ENCODE measurements at regions not wholly inside any gene's neighbourhood (a gene's known extent, or its start where the extent isn't known, plus 50 kb on each side); places are given as distances from the start of the nearest gene placed in this dataset.

GRCh38 chr14:85856430-85856829, 326.5 kb downstream of the FLRT2 start:
- no peaks in the 10 kb centered on the region for H3K4me1 ChIP-seq (ENCODE audit: insufficient read depth)
- no peak for TF ChIP-seq EZH2phosphoT487 (IDR thresholded peaks at IDR 0.05; ENCODE audit: unreplicated experiment)
- TF ChIP-seq CTCF (conservative IDR thresholded peaks at IDR 0.05; ENCODE audit: low read depth in 2 of 2): peak in 1 of 2 experiments; percentile 50; a peak in 3 of 4 replicates
- no peak for TF ChIP-seq NANOG (IDR thresholded peaks at IDR 0.05; ENCODE audit: borderline replicate concordance)
- TF ChIP-seq, protein P1, sequence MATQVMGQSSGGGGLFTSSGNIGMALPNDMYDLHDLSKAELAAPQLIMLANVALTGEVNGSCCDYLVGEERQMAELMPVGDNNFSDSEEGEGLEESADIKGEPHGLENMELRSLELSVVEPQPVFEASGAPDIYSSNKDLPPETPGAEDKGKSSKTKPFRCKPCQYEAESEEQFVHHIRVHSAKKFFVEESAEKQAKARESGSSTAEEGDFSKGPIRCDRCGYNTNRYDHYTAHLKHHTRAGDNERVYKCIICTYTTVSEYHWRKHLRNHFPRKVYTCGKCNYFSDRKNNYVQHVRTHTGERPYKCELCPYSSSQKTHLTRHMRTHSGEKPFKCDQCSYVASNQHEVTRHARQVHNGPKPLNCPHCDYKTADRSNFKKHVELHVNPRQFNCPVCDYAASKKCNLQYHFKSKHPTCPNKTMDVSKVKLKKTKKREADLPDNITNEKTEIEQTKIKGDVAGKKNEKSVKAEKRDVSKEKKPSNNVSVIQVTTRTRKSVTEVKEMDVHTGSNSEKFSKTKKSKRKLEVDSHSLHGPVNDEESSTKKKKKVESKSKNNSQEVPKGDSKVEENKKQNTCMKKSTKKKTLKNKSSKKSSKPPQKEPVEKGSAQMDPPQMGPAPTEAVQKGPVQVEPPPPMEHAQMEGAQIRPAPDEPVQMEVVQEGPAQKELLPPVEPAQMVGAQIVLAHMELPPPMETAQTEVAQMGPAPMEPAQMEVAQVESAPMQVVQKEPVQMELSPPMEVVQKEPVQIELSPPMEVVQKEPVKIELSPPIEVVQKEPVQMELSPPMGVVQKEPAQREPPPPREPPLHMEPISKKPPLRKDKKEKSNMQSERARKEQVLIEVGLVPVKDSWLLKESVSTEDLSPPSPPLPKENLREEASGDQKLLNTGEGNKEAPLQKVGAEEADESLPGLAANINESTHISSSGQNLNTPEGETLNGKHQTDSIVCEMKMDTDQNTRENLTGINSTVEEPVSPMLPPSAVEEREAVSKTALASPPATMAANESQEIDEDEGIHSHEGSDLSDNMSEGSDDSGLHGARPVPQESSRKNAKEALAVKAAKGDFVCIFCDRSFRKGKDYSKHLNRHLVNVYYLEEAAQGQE (IDR thresholded peaks at IDR 0.05; ENCODE audit: unreplicated experiment): no peak
- ATAC-seq (no peak), DNase-seq (ENCODE audit: low spot score) (peak; percentile 30)
- Mint-ChIP-seq H3K9me3 (no peaks in the 10 kb centered on the region), H3K4me1 (no peaks in the 10 kb centered on the region), H3K4me3 (no peak overlapping the region), H3K36me3 (ENCODE audit: low read depth) (no peaks in the 10 kb centered on the region), H3K27ac (no peak overlapping the region), H3K27me3 (ENCODE audit: insufficient read depth, low read depth, poor library complexity) (no peaks in the 10 kb centered on the region)
- H4K20me1 ChIP-seq (replicated peaks; ENCODE audit: insufficient read depth): no peaks in the 10 kb centered on the region
- no peaks in the 10 kb centered on the region for H3K36me3 ChIP-seq (ENCODE audit: insufficient read depth)
- no peaks in the 10 kb centered on the region for H3K79me2 ChIP-seq (replicated peaks; ENCODE audit: insufficient read depth)
- H3K4me2 ChIP-seq: no peak overlapping the region
- H3K4me3 ChIP-seq: no peak overlapping the region
- no peak overlapping the region for H2AFZ ChIP-seq
- no peaks in the 10 kb centered on the region for H3K27me3 ChIP-seq (ENCODE audit: insufficient read depth)
- H3K9me2 ChIP-seq (ENCODE audit: insufficient read depth): 0 out of 2 replicates have a peak, but pooled peaks cover under 1% of the 10 kb centered on the region
- H3K27ac ChIP-seq (ENCODE audit: low read depth): no peak overlapping the region
- no peaks in the 10 kb centered on the region for H3F3A ChIP-seq (replicated peaks; ENCODE audit: low read depth)

GRCh38 chr14:85853996-85854526, 324.1 kb downstream of the FLRT2 start:
- DNase-seq (ENCODE audit: low spot score) (no peak), ATAC-seq (no peak)
- Histone ChIP-seq H3F3A (replicated peaks; ENCODE audit: low read depth) (no peaks in the 10 kb centered on the region), H3K27ac (ENCODE audit: low read depth) (no peak overlapping the region), H3K79me2 (replicated peaks; ENCODE audit: insufficient read depth) (no peaks in the 10 kb centered on the region), H3K36me3 (ENCODE audit: insufficient read depth) (no peaks in the 10 kb centered on the region), H3K4me1 (ENCODE audit: insufficient read depth) (no peaks in the 10 kb centered on the region), H3K4me2 (no peak overlapping the region), H3K4me3 (no peak overlapping the region), H3K9me2 (ENCODE audit: insufficient read depth) (0 out of 2 replicates have a peak, but pooled peaks cover 3% of the 10 kb centered on the region), H4K20me1 (replicated peaks; ENCODE audit: insufficient read depth) (no peaks in the 10 kb centered on the region), H3K27me3 (ENCODE audit: insufficient read depth) (no peaks in the 10 kb centered on the region), H2AFZ (no peak overlapping the region)
- no peak overlapping the region for H3K4me3 Mint-ChIP-seq
- H3K36me3 Mint-ChIP-seq (ENCODE audit: low read depth): no peaks in the 10 kb centered on the region
- no peak overlapping the region for H3K27ac Mint-ChIP-seq
- H3K9me3 Mint-ChIP-seq: no peaks in the 10 kb centered on the region
- H3K4me1 Mint-ChIP-seq: no peaks in the 10 kb centered on the region
- no peaks in the 10 kb centered on the region for H3K27me3 Mint-ChIP-seq (ENCODE audit: insufficient read depth, low read depth, poor library complexity)
- TF ChIP-seq, protein P2, sequence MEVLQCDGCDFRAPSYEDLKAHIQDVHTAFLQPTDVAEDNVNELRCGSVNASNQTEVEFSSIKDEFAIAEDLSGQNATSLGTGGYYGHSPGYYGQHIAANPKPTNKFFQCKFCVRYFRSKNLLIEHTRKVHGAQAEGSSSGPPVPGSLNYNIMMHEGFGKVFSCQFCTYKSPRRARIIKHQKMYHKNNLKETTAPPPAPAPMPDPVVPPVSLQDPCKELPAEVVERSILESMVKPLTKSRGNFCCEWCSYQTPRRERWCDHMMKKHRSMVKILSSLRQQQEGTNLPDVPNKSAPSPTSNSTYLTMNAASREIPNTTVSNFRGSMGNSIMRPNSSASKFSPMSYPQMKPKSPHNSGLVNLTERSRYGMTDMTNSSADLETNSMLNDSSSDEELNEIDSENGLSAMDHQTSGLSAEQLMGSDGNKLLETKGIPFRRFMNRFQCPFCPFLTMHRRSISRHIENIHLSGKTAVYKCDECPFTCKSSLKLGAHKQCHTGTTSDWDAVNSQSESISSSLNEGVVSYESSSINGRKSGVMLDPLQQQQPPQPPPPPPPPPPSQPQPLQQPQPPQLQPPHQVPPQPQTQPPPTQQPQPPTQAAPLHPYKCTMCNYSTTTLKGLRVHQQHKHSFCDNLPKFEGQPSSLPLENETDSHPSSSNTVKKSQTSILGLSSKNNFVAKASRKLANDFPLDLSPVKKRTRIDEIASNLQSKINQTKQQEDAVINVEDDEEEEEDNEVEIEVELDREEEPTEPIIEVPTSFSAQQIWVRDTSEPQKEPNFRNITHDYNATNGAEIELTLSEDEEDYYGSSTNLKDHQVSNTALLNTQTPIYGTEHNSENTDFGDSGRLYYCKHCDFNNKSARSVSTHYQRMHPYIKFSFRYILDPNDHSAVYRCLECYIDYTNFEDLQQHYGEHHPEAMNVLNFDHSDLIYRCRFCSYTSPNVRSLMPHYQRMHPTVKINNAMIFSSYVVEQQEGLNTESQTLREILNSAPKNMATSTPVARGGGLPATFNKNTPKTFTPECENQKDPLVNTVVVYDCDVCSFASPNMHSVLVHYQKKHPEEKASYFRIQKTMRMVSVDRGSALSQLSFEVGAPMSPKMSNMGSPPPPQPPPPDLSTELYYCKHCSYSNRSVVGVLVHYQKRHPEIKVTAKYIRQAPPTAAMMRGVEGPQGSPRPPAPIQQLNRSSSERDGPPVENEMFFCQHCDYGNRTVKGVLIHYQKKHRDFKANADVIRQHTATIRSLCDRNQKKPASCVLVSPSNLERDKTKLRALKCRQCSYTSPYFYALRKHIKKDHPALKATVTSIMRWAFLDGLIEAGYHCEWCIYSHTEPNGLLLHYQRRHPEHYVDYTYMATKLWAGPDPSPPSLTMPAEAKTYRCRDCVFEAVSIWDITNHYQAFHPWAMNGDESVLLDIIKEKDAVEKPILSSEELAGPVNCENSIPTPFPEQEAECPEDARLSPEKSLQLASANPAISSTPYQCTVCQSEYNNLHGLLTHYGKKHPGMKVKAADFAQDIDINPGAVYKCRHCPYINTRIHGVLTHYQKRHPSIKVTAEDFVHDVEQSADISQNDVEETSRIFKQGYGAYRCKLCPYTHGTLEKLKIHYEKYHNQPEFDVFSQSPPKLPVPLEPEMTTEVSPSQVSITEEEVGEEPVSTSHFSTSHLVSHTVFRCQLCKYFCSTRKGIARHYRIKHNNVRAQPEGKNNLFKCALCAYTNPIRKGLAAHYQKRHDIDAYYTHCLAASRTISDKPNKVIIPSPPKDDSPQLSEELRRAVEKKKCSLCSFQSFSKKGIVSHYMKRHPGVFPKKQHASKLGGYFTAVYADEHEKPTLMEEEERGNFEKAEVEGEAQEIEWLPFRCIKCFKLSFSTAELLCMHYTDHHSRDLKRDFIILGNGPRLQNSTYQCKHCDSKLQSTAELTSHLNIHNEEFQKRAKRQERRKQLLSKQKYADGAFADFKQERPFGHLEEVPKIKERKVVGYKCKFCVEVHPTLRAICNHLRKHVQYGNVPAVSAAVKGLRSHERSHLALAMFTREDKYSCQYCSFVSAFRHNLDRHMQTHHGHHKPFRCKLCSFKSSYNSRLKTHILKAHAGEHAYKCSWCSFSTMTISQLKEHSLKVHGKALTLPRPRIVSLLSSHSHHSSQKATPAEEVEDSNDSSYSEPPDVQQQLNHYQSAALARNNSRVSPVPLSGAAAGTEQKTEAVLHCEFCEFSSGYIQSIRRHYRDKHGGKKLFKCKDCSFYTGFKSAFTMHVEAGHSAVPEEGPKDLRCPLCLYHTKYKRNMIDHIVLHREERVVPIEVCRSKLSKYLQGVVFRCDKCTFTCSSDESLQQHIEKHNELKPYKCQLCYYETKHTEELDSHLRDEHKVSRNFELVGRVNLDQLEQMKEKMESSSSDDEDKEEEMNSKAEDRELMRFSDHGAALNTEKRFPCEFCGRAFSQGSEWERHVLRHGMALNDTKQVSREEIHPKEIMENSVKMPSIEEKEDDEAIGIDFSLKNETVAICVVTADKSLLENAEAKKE (CRISPR knock-in tag; IDR thresholded peaks at IDR 0.05): no peak
- TF ChIP-seq ZNF114 (CRISPR knock-in tag; IDR thresholded peaks at IDR 0.05) (no peak), POLR2AphosphoS5 (IDR thresholded peaks at IDR 0.05; ENCODE audit: low read depth) (no peak), NANOG (IDR thresholded peaks at IDR 0.05; ENCODE audit: borderline replicate concordance) (no peak)

All from GM23338 (cell line).